H7 (cell line): ENCODE measurements at regions not wholly inside any gene's neighbourhood (a gene's known extent, or its start where the extent isn't known, plus 50 kb on each side); places are given as distances from the start of the nearest gene placed in this dataset.
A peak's percentile ranks its signal among the peaks of the same experiment; 100 is the strongest.

Experiments
- DNase-seq: peaks from one replicate; pipeline ENCODE4 v3.0.0; 2012
- H3K27me3 ChIP-seq: 2 replicates; pipeline ENCODE4 v1.6.0; 2011; ENCODE audit warnings: mild to moderate bottlenecking, low read length; ENCODE audit not compliant: control insufficient read depth, insufficient read depth
- H3K36me3 ChIP-seq: replicated peaks from 2 replicates; pipeline ENCODE4 v1.5.1; 2011; ENCODE audit warnings: low read length; ENCODE audit not compliant: control insufficient read depth, insufficient read depth
- H3K4me3 ChIP-seq: 2 replicates; pipeline ENCODE4 v1.5.1; 2011; ENCODE audit warnings: low read depth, mild to moderate bottlenecking, control low read depth, low read length, moderate library complexity; ENCODE audit not compliant: insufficient read depth

- DNase-seq, result no peak
- Histone ChIP-seq H3K4me3 (no peak overlapping the region), H3K27me3 (no peaks in the 10 kb centered on the region), H3K36me3 (no peaks in the 10 kb centered on the region)
Measured at GRCh38 chr16:72542102-72542501, 370.1 kb upstream of the PMFBP1 start.

GRCh38 chr16:72537664-72538063, 365.7 kb upstream of the PMFBP1 start:
- Histone ChIP-seq H3K27me3 (no peaks in the 10 kb centered on the region), H3K4me3 (no peak overlapping the region), H3K36me3 (no peaks in the 10 kb centered on the region)
- no peak for DNase-seq

GRCh38 chr16:72536723-72537435, 364.9 kb upstream of the PMFBP1 start:
- Histone ChIP-seq H3K36me3 (no peaks in the 10 kb centered on the region), H3K27me3 (no peaks in the 10 kb centered on the region), H3K4me3 (no peak overlapping the region)
- DNase-seq, result no peak

- Histone ChIP-seq H3K27me3 (no peaks in the 10 kb centered on the region), H3K4me3 (no peak overlapping the region), H3K36me3 (no peaks in the 10 kb centered on the region)
- no peak for DNase-seq
Measured at GRCh38 chr16:72532906-72533410, 361.0 kb upstream of the PMFBP1 start.

- Histone ChIP-seq H3K27me3 (no peaks in the 10 kb centered on the region), H3K36me3 (no peaks in the 10 kb centered on the region), H3K4me3 (no peak overlapping the region)
- no peak for DNase-seq
Measured at GRCh38 chr16:72530434-72530833, 358.5 kb upstream of the PMFBP1 start.

- no peaks in the 10 kb centered on the region; the same call in 1 of the 2 replicates for H3K36me3 ChIP-seq
- no peak for DNase-seq
- H3K27me3 ChIP-seq, result no peaks in the 10 kb centered on the region
- no peak overlapping the region for H3K4me3 ChIP-seq
Measured at GRCh38 chr16:72523087-72523486, 351.1 kb upstream of the PMFBP1 start.

- Histone ChIP-seq H3K27me3 (no peaks in the 10 kb centered on the region), H3K36me3 (no peaks in the 10 kb centered on the region), H3K4me3 (no peak overlapping the region)
- DNase-seq, result no peak
Measured at GRCh38 chr16:72517154-72517553, 345.2 kb upstream of the PMFBP1 start.

GRCh38 chr16:72511171-72511570, 339.2 kb upstream of the PMFBP1 start:
- no peak for DNase-seq
- Histone ChIP-seq H3K27me3 (no peaks in the 10 kb centered on the region), H3K4me3 (no peak overlapping the region), H3K36me3 (no peaks in the 10 kb centered on the region)

GRCh38 chr16:72508191-72508590, 336.2 kb upstream of the PMFBP1 start:
- Histone ChIP-seq H3K36me3 (no peaks in the 10 kb centered on the region), H3K27me3 (no peaks in the 10 kb centered on the region), H3K4me3 (no peak overlapping the region)
- DNase-seq, result no peak

- Histone ChIP-seq H3K4me3 (no peak overlapping the region), H3K36me3 (no peaks in the 10 kb centered on the region), H3K27me3 (no peaks in the 10 kb centered on the region)
- no peak for DNase-seq
Measured at GRCh38 chr16:72502594-72503005, 330.6 kb upstream of the PMFBP1 start.

GRCh38 chr16:72501739-72502593, 330.0 kb upstream of the PMFBP1 start:
- H3K36me3 ChIP-seq, result no peaks in the 10 kb centered on the region
- DNase-seq, result peak; percentile 67

GRCh38 chr16:72500545-72500944, 328.6 kb upstream of the PMFBP1 start:
- H3K36me3 ChIP-seq, result no peaks in the 10 kb centered on the region
- no peak for DNase-seq
- no peak overlapping the region for H3K4me3 ChIP-seq
- no peaks in the 10 kb centered on the region for H3K27me3 ChIP-seq

More at GRCh38 chr16:72501739-72502593, 330.0 kb upstream of the PMFBP1 start:
- no peak overlapping the region for H3K4me3 ChIP-seq
- H3K27me3 ChIP-seq, result no peaks in the 10 kb centered on the region

GRCh38 chr16:72493716-72494415, 321.9 kb upstream of the PMFBP1 start:
- H3K36me3 ChIP-seq, result no peaks in the 10 kb centered on the region
- no peaks in the 10 kb centered on the region for H3K27me3 ChIP-seq
- no peak overlapping the region for H3K4me3 ChIP-seq
- no peak for DNase-seq

- Histone ChIP-seq H3K27me3 (no peaks in the 10 kb centered on the region), H3K36me3 (no peaks in the 10 kb centered on the region), H3K4me3 (no peak overlapping the region)
- no peak for DNase-seq
Measured at GRCh38 chr16:72487283-72487682, 315.3 kb upstream of the PMFBP1 start.
